Small intestine (tissue), 7 donors: ENCODE measurements at regions not wholly inside any gene's neighbourhood (a gene's known extent, or its start where the extent isn't known, plus 50 kb on each side); places are given as distances from the start of the nearest gene placed in this dataset.

Experiments used
- DNase-seq, 2 donors: peaks; one replicate each; pipeline versions ENCODE4 v3.0.0 to v3.0.0-alpha.2; 2013
- FAIRE-seq: peaks from 2 replicates; lab custom pipeline; 2012; peaks lifted over from hg19 to GRCh38; lab: Jason Lieb, UNC
- H3K27ac ChIP-seq, 3 donors: one replicate each; pipeline ENCODE4 v1.5.1; 2013; ENCODE audit warnings: low read length in 2 of 3, mild to moderate bottlenecking in 2 of 3, control low read depth in 1 of 3, inconsistent platforms in 1 of 3, low read depth in 1 of 3, moderate library complexity in 1 of 3
- H3K27me3 ChIP-seq, 3 donors: one replicate each; pipeline ENCODE4 v1.6.1; 2013; ENCODE audit warnings: low read length in 3 of 3, inconsistent platforms in 1 of 3; ENCODE audit not compliant: control insufficient read depth in 3 of 3, insufficient read depth in 3 of 3
- H3K36me3 ChIP-seq, 3 donors: one replicate each; pipeline ENCODE4 v1.6.1; 2013; ENCODE audit warnings: low read length in 3 of 3, inconsistent platforms in 1 of 3, low read depth in 1 of 3, mild to moderate bottlenecking in 1 of 3, moderate library complexity in 1 of 3; ENCODE audit not compliant: control insufficient read depth in 3 of 3, insufficient read depth in 2 of 3
- H3K4me1 ChIP-seq, 3 donors: one replicate each; pipeline ENCODE4 v1.6.1; 2013; ENCODE audit warnings: low read length in 2 of 3, inconsistent platforms in 1 of 3, low read depth in 1 of 3, mild to moderate bottlenecking in 1 of 3, moderate library complexity in 1 of 3; ENCODE audit not compliant: control insufficient read depth in 3 of 3, insufficient read depth in 2 of 3
- H3K4me3 ChIP-seq, 3 donors: one replicate each; pipeline ENCODE4 v1.5.1; 2013; ENCODE audit warnings: low read length in 3 of 3, control low read depth in 1 of 3, inconsistent platforms in 1 of 3, low read depth in 1 of 3, mild to moderate bottlenecking in 1 of 3, moderate library complexity in 1 of 3
- H3K9me3 ChIP-seq, 2 donors: one replicate each; pipeline ENCODE4 v1.6.1; 2013; ENCODE audit warnings: low read depth in 1 of 2, low read length in 1 of 2; ENCODE audit not compliant: control insufficient read depth in 2 of 2, insufficient read depth in 1 of 2
- WGBS, 3 donors: extraction: QIAGEN DNeasy Blood & Tissue Kit; methylation state at CpG; one replicate each; pipeline ENCODE4 v1.1.7; 2013; 5-methylcytosine and 5-hydroxymethylcytosine counted together
- donor health status: healthy with polysubstance abuse.
- donor health status: control.
- donor health status: control.
- donor health status: Bipolar disorder and iron deficiency.
- donor health status: healthy.

- FAIRE-seq, result peak; percentile 89
- WGBS, 3 donors, result 26 to 58% (median 44%) methylated on average over 6 of the region's 6 CpGs
- peak overlapping the region in 2 of 3 donors; percentile 65 to 83 for H3K27ac ChIP-seq
- peaks cover 0 to 28% (median 3%) of the 10 kb centered on the region in 3 donors for H3K4me1 ChIP-seq
- peak; percentile 68 to 89 for DNase-seq
- H3K4me3 ChIP-seq, result no peak overlapping the region
- no peaks in the 10 kb centered on the region for H3K36me3 ChIP-seq
- H3K27me3 ChIP-seq, result no peaks in the 10 kb centered on the region
- H3K9me3 ChIP-seq, result no peaks in the 10 kb centered on the region
Measured at GRCh38 chrX:39335513-39336235, 534.4 kb downstream of the MID1IP1 start.

GRCh38 chrX:39336671-39337311, 535.5 kb downstream of the MID1IP1 start:
- no peaks in the 10 kb centered on the region for H3K27me3 ChIP-seq
- H3K4me3 ChIP-seq, result no peak overlapping the region
- no peaks in the 10 kb centered on the region for H3K9me3 ChIP-seq
- no peak for FAIRE-seq
- H3K4me1 ChIP-seq, result peaks cover 0 to 25% (median 3%) of the 10 kb centered on the region in 3 donors
- peak; percentile 12 to 35 for DNase-seq
- H3K36me3 ChIP-seq, result no peaks in the 10 kb centered on the region
- H3K27ac ChIP-seq, result peak overlapping the region in 2 of 3 donors; percentile 65 to 83
- WGBS, 3 donors, result 11 to 19% (median 11%) methylated on average over 5 of the region's 5 CpGs

GRCh38 chrX:39337451-39337850, 536.2 kb downstream of the MID1IP1 start:
- no peak for FAIRE-seq
- 65 to 93% (median 76%) methylated on average over 5 of the region's 5 CpGs for whole genome bisulfite sequencing, 3 donors
- no peaks in the 10 kb centered on the region for H3K9me3 ChIP-seq
- peak overlapping the region in 2 of 3 donors; percentile 65 to 83 for H3K27ac ChIP-seq
- peaks cover 0 to 25% (median 3%) of the 10 kb centered on the region in 3 donors for H3K4me1 ChIP-seq
- H3K27me3 ChIP-seq, result no peaks in the 10 kb centered on the region
- no peak overlapping the region for H3K4me3 ChIP-seq
- peak in 1 of 2 donors; percentile 15 for DNase-seq
- H3K36me3 ChIP-seq, result no peaks in the 10 kb centered on the region

GRCh38 chrX:39338583-39338982, 537.3 kb downstream of the MID1IP1 start:
- FAIRE-seq (peak; percentile 96), DNase-seq (no peak)
- Histone ChIP-seq H3K4me1 (peaks cover 0 to 25% (median 3%) of the 10 kb centered on the region in 3 donors), H3K36me3 (no peaks in the 10 kb centered on the region), H3K4me3 (no peak overlapping the region), H3K27ac (no peak overlapping the region), H3K9me3 (no peaks in the 10 kb centered on the region), H3K27me3 (no peaks in the 10 kb centered on the region)
- WGBS, 3 donors, result 79 to 96% (median 93%) methylated on average over 2 of the region's 2 CpGs

GRCh38 chrX:39356119-39356807, 555.0 kb downstream of the MID1IP1 start:
- DNase-seq (no peak), FAIRE-seq (no peak)
- Histone ChIP-seq H3K9me3 (no peaks in the 10 kb centered on the region), H3K27me3 (peaks cover 0 to 2% (median 0%) of the 10 kb centered on the region in 3 donors), H3K4me1 (peaks cover 0 to 11% (median 0%) of the 10 kb centered on the region in 3 donors), H3K36me3 (no peaks in the 10 kb centered on the region), H3K27ac (no peak overlapping the region), H3K4me3 (no peak overlapping the region)
- WGBS, 3 donors, result 74 to 88% (median 83%) methylated on average over 5 of the region's 5 CpGs

- H3K4me1 ChIP-seq, result peaks cover 0 to 11% (median 0%) of the 10 kb centered on the region in 3 donors
- DNase-seq, result no peak
Measured at GRCh38 chrX:39360101-39360500, 558.8 kb downstream of the MID1IP1 start.

GRCh38 chrX:39361736-39362135, 560.5 kb downstream of the MID1IP1 start:
- Histone ChIP-seq H3K9me3 (peaks cover 0 to 7% of the 10 kb centered on the region in 2 donors), H3K27ac (no peak overlapping the region), H3K27me3 (peaks cover 0 to 2% (median 0%) of the 10 kb centered on the region in 3 donors), H3K36me3 (no peaks in the 10 kb centered on the region), H3K4me1 (no peaks in the 10 kb centered on the region), H3K4me3 (no peak overlapping the region)
- no peak for DNase-seq
- FAIRE-seq, result no peak

More at GRCh38 chrX:39360101-39360500, 558.8 kb downstream of the MID1IP1 start:
- Histone ChIP-seq H3K27ac (no peak overlapping the region), H3K36me3 (no peaks in the 10 kb centered on the region), H3K27me3 (peaks cover 0 to 2% (median 0%) of the 10 kb centered on the region in 3 donors), H3K9me3 (no peaks in the 10 kb centered on the region), H3K4me3 (no peak overlapping the region)
- 51 to 83% (median 79%) methylated on average over 1 of the region's 1 CpG for WGBS, 3 donors
- no peak for FAIRE-seq

- DNase-seq (peak; percentile 74 to 90), FAIRE-seq (no peak)
- 2 to 56% (median 31%) methylated on average over 5 of the region's 5 CpGs for WGBS, 3 donors
- H3K9me3 ChIP-seq, result peaks cover 0 to 7% of the 10 kb centered on the region in 2 donors
- H3K4me1 ChIP-seq, result peaks cover 0 to 15% (median 2%) of the 10 kb centered on the region in 3 donors
- no peaks in the 10 kb centered on the region for H3K36me3 ChIP-seq
- peak overlapping the region; percentile 29 to 79 (median 73) for H3K27ac ChIP-seq
- H3K27me3 ChIP-seq, result no peaks in the 10 kb centered on the region
- H3K4me3 ChIP-seq, result no peak overlapping the region
Measured at GRCh38 chrX:39367416-39367815, 566.2 kb downstream of the MID1IP1 start.
